Embryonic facial prominence (tissue), 1 donor: ENCODE measurements at regions not wholly inside any gene's neighbourhood (a gene's known extent, or its start where the extent isn't known, plus 50 kb on each side); places are given as distances from the start of the nearest gene placed in this dataset.
"Not testable (repeated sequence)": the region's sequence is repeated elsewhere in the genome, so short reads cannot be mapped to it uniquely, and the experiment has no call there.

Source experiments
- DNase-seq: peaks from one replicate; pipeline ENCODE4 v3.0.0-alpha.2; 2016; ENCODE audit errors: extremely low spot score

- DNase-seq: peak; percentile 40
These were observed 437.5 kb upstream of the MBL2 start for GRCh38 chr10:53209944-53210611.

- DNase-seq: no peak
These were observed 411.1 kb upstream of the MBL2 start for GRCh38 chr10:53183733-53184132.

- DNase-seq: no peak
These were observed 404.9 kb upstream of the MBL2 start for GRCh38 chr10:53177468-53177867.

- DNase-seq: no peak
These were observed 393.7 kb upstream of the MBL2 start for GRCh38 chr10:53166325-53166724.

GRCh38 chr10:53162856-53163255 is 390.3 kb upstream of the MBL2 start:
- DNase-seq: no peak

GRCh38 chr10:53161231-53161630 is 388.6 kb upstream of the MBL2 start:
- DNase-seq: no peak

- not testable (repeated sequence) for DNase-seq
These were observed 383.1 kb upstream of the MBL2 start for GRCh38 chr10:53155674-53156073.

- no peak for DNase-seq
These were observed 381.2 kb upstream of the MBL2 start for GRCh38 chr10:53153831-53154230.

- no peak for DNase-seq
These were observed 367.9 kb upstream of the MBL2 start for GRCh38 chr10:53140506-53140905.

GRCh38 chr10:53135897-53136253 is 363.3 kb upstream of the MBL2 start:
- no peak for DNase-seq

GRCh38 chr10:53135213-53135896 is 362.8 kb upstream of the MBL2 start:
- no peak for DNase-seq

GRCh38 chr10:53134050-53134449 is 361.5 kb upstream of the MBL2 start:
- no peak for DNase-seq

GRCh38 chr10:53130337-53130736 is 357.8 kb upstream of the MBL2 start:
- DNase-seq: no peak

GRCh38 chr10:53127686-53128085 is 355.1 kb upstream of the MBL2 start:
- DNase-seq: no peak

- DNase-seq: no peak
These were observed 350.7 kb upstream of the MBL2 start for GRCh38 chr10:53123311-53123710.

GRCh38 chr10:53122281-53122680 is 349.7 kb upstream of the MBL2 start:
- no peak for DNase-seq

- no peak for DNase-seq
These were observed 343.1 kb upstream of the MBL2 start for GRCh38 chr10:53115660-53116059.

- no peak for DNase-seq
These were observed 338.9 kb upstream of the MBL2 start for GRCh38 chr10:53111529-53111928.

GRCh38 chr10:53109320-53109719 is 336.7 kb upstream of the MBL2 start:
- DNase-seq: no peak

- no peak for DNase-seq
These were observed 335.8 kb upstream of the MBL2 start for GRCh38 chr10:53108317-53108934.

GRCh38 chr10:53107711-53108110 is 335.1 kb upstream of the MBL2 start:
- DNase-seq: no peak

- DNase-seq: no peak
These were observed 329.8 kb upstream of the MBL2 start for GRCh38 chr10:53102424-53102823.

GRCh38 chr10:53093878-53094277 is 321.3 kb upstream of the MBL2 start:
- no peak for DNase-seq
